ENCODE measurements at regions not wholly inside any gene's neighbourhood (a gene's known extent, or its start where the extent isn't known, plus 50 kb on each side); places are given as distances from the start of the nearest gene placed in this dataset.

GRCh38 chr12:82034769-82035168 is 275.6 kb upstream of the PPFIA2 start:
- H3K36me3 ChIP-seq (replicated peaks; ENCODE audit: insufficient read depth, low read length): no peaks in the 10 kb centered on the region
- no peaks in the 10 kb centered on the region for H3K9me3 ChIP-seq (replicated peaks; ENCODE audit: insufficient read depth, low read length)
- no peak overlapping the region for H3K27ac ChIP-seq (ENCODE audit: low read length)
- no peak overlapping the region for H3K4me2 ChIP-seq (ENCODE audit: low read depth, low read length)
- H3K9me2 ChIP-seq (replicated peaks; ENCODE audit: insufficient read depth, low read length): no peaks in the 10 kb centered on the region
- DNase-seq: no peak
- H3K9ac ChIP-seq (ENCODE audit: low read length): no peak overlapping the region
- no peak overlapping the region for H2AFZ ChIP-seq (ENCODE audit: low read length)
- H3F3A ChIP-seq (ENCODE audit: insufficient read depth, low read length): no peaks in the 10 kb centered on the region
- no peaks in the 10 kb centered on the region for H3K79me2 ChIP-seq (ENCODE audit: low read length)
- H3K4me3 ChIP-seq (ENCODE audit: low read length): no peak overlapping the region
- no peak for TF ChIP-seq CTCF (IDR thresholded peaks at IDR 0.05; ENCODE audit: low read length)
- TF ChIP-seq EZH2phosphoT487 (IDR thresholded peaks at IDR 0.05; ENCODE audit: low read length): no peak
- no peak for TF ChIP-seq EZH2 (optimal IDR thresholded peaks at IDR 0.05; ENCODE audit: low read depth, low read length)
- 0 out of 2 replicates have a peak, but pooled peaks cover 11% of the 10 kb centered on the region for H3K4me1 ChIP-seq (ENCODE audit: low read length)
- H3K27me3 ChIP-seq (replicated peaks; ENCODE audit: insufficient read depth, low read length): no peaks in the 10 kb centered on the region
- no peaks in the 10 kb centered on the region for H4K20me1 ChIP-seq (ENCODE audit: insufficient read depth, low read length)

- Histone ChIP-seq H3K9me3 (replicated peaks; ENCODE audit: insufficient read depth, low read length) (no peaks in the 10 kb centered on the region), H3K79me2 (ENCODE audit: low read length) (no peaks in the 10 kb centered on the region), H3K4me1 (ENCODE audit: low read length) (no peaks in the 10 kb centered on the region), H3K4me3 (ENCODE audit: low read length) (no peak overlapping the region), H4K20me1 (ENCODE audit: insufficient read depth, low read length) (no peaks in the 10 kb centered on the region), H2AFZ (ENCODE audit: low read length) (no peak overlapping the region), H3K27me3 (replicated peaks; ENCODE audit: insufficient read depth, low read length) (no peaks in the 10 kb centered on the region), H3K27ac (ENCODE audit: low read length) (no peak overlapping the region), H3K4me2 (ENCODE audit: low read depth, low read length) (no peak overlapping the region), H3K9me2 (replicated peaks; ENCODE audit: insufficient read depth, low read length) (no peaks in the 10 kb centered on the region), H3K36me3 (replicated peaks; ENCODE audit: insufficient read depth, low read length) (no peaks in the 10 kb centered on the region), H3F3A (ENCODE audit: insufficient read depth, low read length) (no peaks in the 10 kb centered on the region), H3K9ac (ENCODE audit: low read length) (no peak overlapping the region)
- no peak for TF ChIP-seq EZH2 (optimal IDR thresholded peaks at IDR 0.05; ENCODE audit: low read depth, low read length)
- no peak for TF ChIP-seq CTCF (IDR thresholded peaks at IDR 0.05; ENCODE audit: low read length)
- no peak for TF ChIP-seq EZH2phosphoT487 (IDR thresholded peaks at IDR 0.05; ENCODE audit: low read length)
- DNase-seq: no peak
These were observed 270.8 kb upstream of the PPFIA2 start for GRCh38 chr12:82029936-82030335.

GRCh38 chr12:82028772-82029171 is 269.6 kb upstream of the PPFIA2 start:
- no peaks in the 10 kb centered on the region for H3K27me3 ChIP-seq (replicated peaks; ENCODE audit: insufficient read depth, low read length)
- H3K9ac ChIP-seq (ENCODE audit: low read length): no peak overlapping the region
- no peak overlapping the region for H3K27ac ChIP-seq (ENCODE audit: low read length)
- H3K4me3 ChIP-seq (ENCODE audit: low read length): no peak overlapping the region
- H2AFZ ChIP-seq (ENCODE audit: low read length): no peak overlapping the region
- no peaks in the 10 kb centered on the region for H4K20me1 ChIP-seq (ENCODE audit: insufficient read depth, low read length)
- no peaks in the 10 kb centered on the region for H3K9me2 ChIP-seq (replicated peaks; ENCODE audit: insufficient read depth, low read length)
- no peaks in the 10 kb centered on the region for H3F3A ChIP-seq (ENCODE audit: insufficient read depth, low read length)
- H3K79me2 ChIP-seq (ENCODE audit: low read length): no peaks in the 10 kb centered on the region
- DNase-seq: no peak
- H3K4me2 ChIP-seq (ENCODE audit: low read depth, low read length): no peak overlapping the region
- TF ChIP-seq CTCF (IDR thresholded peaks at IDR 0.05; ENCODE audit: low read length) (no peak), EZH2 (optimal IDR thresholded peaks at IDR 0.05; ENCODE audit: low read depth, low read length) (no peak), EZH2phosphoT487 (IDR thresholded peaks at IDR 0.05; ENCODE audit: low read length) (no peak)
- no peaks in the 10 kb centered on the region for H3K36me3 ChIP-seq (replicated peaks; ENCODE audit: insufficient read depth, low read length)
- no peaks in the 10 kb centered on the region for H3K9me3 ChIP-seq (replicated peaks; ENCODE audit: insufficient read depth, low read length)
- no peaks in the 10 kb centered on the region for H3K4me1 ChIP-seq (ENCODE audit: low read length)

Measured in MM.1S (cell line).